Smooth muscle cell (in vitro differentiated cells): ENCODE measurements at regions not wholly inside any gene's neighbourhood (a gene's known extent, or its start where the extent isn't known, plus 50 kb on each side); places are given as distances from the start of the nearest gene placed in this dataset.
A peak's percentile ranks its signal among the peaks of the same experiment; 100 is the strongest.

ENCODE experiments used
- DNase-seq: peaks from one replicate; lab custom pipeline; 2025; ENCODE audit not compliant: unreplicated experiment; lab: John Stamatoyannopoulos, UW
- H2AFZ ChIP-seq: fragments of 200-600 bp; sonication (generic); 2 replicates; pipeline ENCODE4 v1.6.0; 2016; ENCODE audit warnings: antibody characterized with exemption, low read depth, mild to moderate bottlenecking
- H3F3A ChIP-seq: fragments of 200-600 bp; sonication (generic); 2 replicates; pipeline ENCODE4 v1.6.0; 2017; ENCODE audit warnings: antibody characterized with exemption, low read depth
- H3K27ac ChIP-seq: fragments of 200-600 bp; sonication (generic); 2 replicates; pipeline ENCODE4 v1.5.1; 2016; ENCODE audit warnings: low read depth, mild to moderate bottlenecking
- H3K27me3 ChIP-seq: fragments of 200-600 bp; sonication (generic); 2 replicates; pipeline ENCODE4 v1.6.1; 2016; ENCODE audit warnings: low read depth, mild to moderate bottlenecking
- H3K36me3 ChIP-seq: fragments of 200-600 bp; sonication (generic); 2 replicates; pipeline ENCODE4 v1.5.1; 2016; ENCODE audit warnings: low read depth
- H3K4me1 ChIP-seq: fragments of 200-600 bp; sonication (generic); 2 replicates; pipeline ENCODE4 v1.5.1; 2016; ENCODE audit warnings: low read depth
- H3K4me2 ChIP-seq: fragments of 200-600 bp; sonication (generic); 2 replicates; pipeline ENCODE4 v1.6.0; 2016; ENCODE audit warnings: mild to moderate bottlenecking
- H3K4me3 ChIP-seq: fragments of 200-600 bp; sonication (generic); 2 replicates; pipeline ENCODE4 v1.5.1; 2016; ENCODE audit warnings: mild to moderate bottlenecking
- H3K79me2 ChIP-seq: fragments of 200-600 bp; sonication (generic); 2 replicates; pipeline ENCODE4 v1.6.0; 2016; ENCODE audit warnings: low read depth, mild to moderate bottlenecking
- H3K9ac ChIP-seq: fragments of 200-600 bp; sonication (generic); 2 replicates; pipeline ENCODE4 v1.6.0; 2016; ENCODE audit warnings: low read depth
- H3K9me3 ChIP-seq: fragments of 200-600 bp; sonication (generic); replicated peaks from 2 replicates; pipeline ENCODE4 v1.5.1; 2016; ENCODE audit warnings: low read depth
- H4K20me1 ChIP-seq: fragments of 200-600 bp; sonication (generic); 2 replicates; pipeline ENCODE4 v1.6.0; 2016; ENCODE audit warnings: low read depth
- WGBS: methylation state at CpG from one replicate; pipeline ENCODE4 v1.1.7; 2016; ENCODE audit warnings: low lambda C conversion rate; 5-methylcytosine and 5-hydroxymethylcytosine counted together
- TF ChIP-seq, protein P1 (sequence below): fragments of 200-600 bp; sonication (generic); IDR thresholded peaks from 2 replicates; pipeline ENCODE4 v1.5.1; 2017; ENCODE audit warnings: borderline replicate concordance, mild to moderate bottlenecking, antibody characterized with exemption; ENCODE audit not compliant: insufficient read depth, poor library complexity, severe bottlenecking

DNA sequence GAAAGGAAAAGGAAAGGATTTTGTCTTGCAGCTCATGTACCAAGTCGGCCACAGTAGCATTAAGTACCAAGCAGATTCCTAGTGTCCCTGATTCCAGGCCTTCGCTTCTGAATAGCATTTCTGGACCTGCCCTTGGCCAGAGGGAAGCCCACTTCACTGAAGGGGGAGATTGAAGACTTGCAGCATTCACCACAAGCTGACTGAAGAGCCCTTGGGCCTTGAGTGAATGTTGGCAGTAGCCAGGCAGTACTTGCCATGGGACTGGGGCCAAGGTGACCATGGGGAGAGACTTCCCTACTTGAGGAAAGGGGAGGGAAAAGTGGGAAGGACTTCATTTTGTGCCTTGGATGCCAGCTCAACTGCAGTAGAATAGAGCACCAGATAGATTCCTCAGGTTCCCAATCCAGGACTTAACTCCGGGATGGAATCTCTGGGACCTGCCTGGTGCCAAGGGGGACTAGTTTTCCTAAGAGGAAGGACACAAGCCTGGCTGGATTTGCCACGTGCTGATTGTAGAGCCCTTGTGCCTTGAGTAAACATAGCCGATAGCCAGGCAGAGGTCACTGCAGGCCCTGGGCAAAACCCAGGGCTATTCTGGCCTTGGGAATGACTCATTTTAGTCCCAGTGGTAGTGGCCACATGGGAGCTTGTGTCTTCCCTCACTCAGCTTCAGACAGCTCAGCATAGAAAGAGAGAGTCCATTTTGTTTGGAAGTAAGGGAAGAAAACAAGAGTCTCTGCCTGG lies 141.7 kb upstream of the KCND2 start:
- 83% methylated on average over 5 of the region's 5 CpGs for WGBS
- no peak overlapping the region for H3K27ac ChIP-seq
- H4K20me1 ChIP-seq: no peaks in the 10 kb centered on the region
- no peak overlapping the region for H3K9ac ChIP-seq
- no peak overlapping the region for H3K4me2 ChIP-seq
- TF ChIP-seq, protein P1, sequence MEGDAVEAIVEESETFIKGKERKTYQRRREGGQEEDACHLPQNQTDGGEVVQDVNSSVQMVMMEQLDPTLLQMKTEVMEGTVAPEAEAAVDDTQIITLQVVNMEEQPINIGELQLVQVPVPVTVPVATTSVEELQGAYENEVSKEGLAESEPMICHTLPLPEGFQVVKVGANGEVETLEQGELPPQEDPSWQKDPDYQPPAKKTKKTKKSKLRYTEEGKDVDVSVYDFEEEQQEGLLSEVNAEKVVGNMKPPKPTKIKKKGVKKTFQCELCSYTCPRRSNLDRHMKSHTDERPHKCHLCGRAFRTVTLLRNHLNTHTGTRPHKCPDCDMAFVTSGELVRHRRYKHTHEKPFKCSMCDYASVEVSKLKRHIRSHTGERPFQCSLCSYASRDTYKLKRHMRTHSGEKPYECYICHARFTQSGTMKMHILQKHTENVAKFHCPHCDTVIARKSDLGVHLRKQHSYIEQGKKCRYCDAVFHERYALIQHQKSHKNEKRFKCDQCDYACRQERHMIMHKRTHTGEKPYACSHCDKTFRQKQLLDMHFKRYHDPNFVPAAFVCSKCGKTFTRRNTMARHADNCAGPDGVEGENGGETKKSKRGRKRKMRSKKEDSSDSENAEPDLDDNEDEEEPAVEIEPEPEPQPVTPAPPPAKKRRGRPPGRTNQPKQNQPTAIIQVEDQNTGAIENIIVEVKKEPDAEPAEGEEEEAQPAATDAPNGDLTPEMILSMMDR: no peak
- no peaks in the 10 kb centered on the region for H3K4me1 ChIP-seq
- H3K4me3 ChIP-seq: no peak overlapping the region
- no peaks in the 10 kb centered on the region for H3K79me2 ChIP-seq
- no peaks in the 10 kb centered on the region for H3K36me3 ChIP-seq
- no peaks in the 10 kb centered on the region for H3K9me3 ChIP-seq
- no peak for DNase-seq
- H3K27me3 ChIP-seq: no peaks in the 10 kb centered on the region
- H3F3A ChIP-seq: no peaks in the 10 kb centered on the region
- H2AFZ ChIP-seq: no peak overlapping the region

DNA sequence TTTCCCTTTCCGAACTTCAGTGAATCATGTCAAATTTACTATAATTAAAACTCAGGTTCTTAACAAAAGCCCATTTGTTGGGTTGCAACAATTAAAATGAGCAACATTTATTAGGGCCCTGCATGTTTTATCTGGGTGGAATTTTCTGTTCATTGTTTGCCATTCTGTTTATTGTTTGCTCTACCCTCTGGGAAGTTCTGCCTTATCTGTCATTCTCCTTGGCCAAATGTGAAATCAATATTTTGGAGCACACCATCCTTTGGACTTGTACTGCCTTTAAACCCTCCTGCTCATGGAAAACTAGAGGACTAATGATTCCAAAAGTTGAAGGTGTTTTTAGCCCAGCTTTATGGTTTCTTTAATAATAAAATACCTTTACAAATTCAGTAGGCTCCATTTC lies 134.5 kb upstream of the KCND2 start:
- no peak overlapping the region for H3K27ac ChIP-seq
- H3K36me3 ChIP-seq: no peaks in the 10 kb centered on the region
- DNase-seq: no peak
- H3K27me3 ChIP-seq: no peaks in the 10 kb centered on the region
- H3K9me3 ChIP-seq: no peaks in the 10 kb centered on the region
- no peaks in the 10 kb centered on the region for H3K79me2 ChIP-seq
- WGBS: 91% methylated on average over 1 of the region's 1 CpG
- no peaks in the 10 kb centered on the region for H3F3A ChIP-seq
- H2AFZ ChIP-seq: no peak overlapping the region
- H3K4me2 ChIP-seq: no peak overlapping the region
- no peak overlapping the region for H3K4me3 ChIP-seq
- TF ChIP-seq, protein P1: no peak
- no peak overlapping the region for H3K9ac ChIP-seq
- no peaks in the 10 kb centered on the region for H3K4me1 ChIP-seq
- H4K20me1 ChIP-seq: no peaks in the 10 kb centered on the region

DNA sequence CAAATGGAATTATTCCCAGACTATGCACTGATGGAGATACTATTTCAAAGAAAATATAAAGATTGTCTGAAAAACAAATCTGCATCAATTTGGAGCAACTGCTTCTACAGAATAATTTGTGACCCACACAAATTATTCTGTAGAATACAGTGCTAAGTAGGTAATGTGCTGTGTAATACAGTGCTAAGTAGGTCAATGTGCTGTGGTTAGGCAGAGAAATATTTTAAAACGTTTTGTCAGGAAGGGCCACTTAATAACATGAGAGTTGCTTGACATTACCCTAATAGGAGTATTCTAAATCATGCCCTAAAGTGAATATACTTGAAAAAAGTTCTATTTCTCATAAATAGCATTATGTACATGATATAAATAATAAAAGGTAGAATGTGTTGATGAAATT lies 116.5 kb upstream of the KCND2 start:
- no peak for DNase-seq
- Histone ChIP-seq H3K27me3 (no peaks in the 10 kb centered on the region), H4K20me1 (no peaks in the 10 kb centered on the region), H3K4me2 (peak overlapping the region; percentile 2), H3K9me3 (no peaks in the 10 kb centered on the region), H3K4me3 (no peak overlapping the region), H3K4me1 (peaks cover 4% of the 10 kb centered on the region), H3K9ac (no peak overlapping the region), H3K36me3 (no peaks in the 10 kb centered on the region), H3K27ac (no peak overlapping the region), H3K79me2 (no peaks in the 10 kb centered on the region), H2AFZ (peak overlapping the region; percentile 43), H3F3A (no peaks in the 10 kb centered on the region)
- WGBS: 6% methylated on average over 1 of the region's 1 CpG
- TF ChIP-seq, protein P1: no peak

- H4K20me1 ChIP-seq: no peaks in the 10 kb centered on the region
- no peak overlapping the region for H3K9ac ChIP-seq
- no peaks in the 10 kb centered on the region for H3K36me3 ChIP-seq
- H3K27ac ChIP-seq: no peak overlapping the region
- H3K4me2 ChIP-seq: no peak overlapping the region
- peaks cover 4% of the 10 kb centered on the region for H3K4me1 ChIP-seq
- H3K9me3 ChIP-seq: no peaks in the 10 kb centered on the region
- WGBS: 36% methylated on average over 2 of the region's 2 CpGs
- no peak for DNase-seq
- H3K4me3 ChIP-seq: no peak overlapping the region
- no peaks in the 10 kb centered on the region for H3F3A ChIP-seq
- H3K79me2 ChIP-seq: no peaks in the 10 kb centered on the region
- TF ChIP-seq, protein P1: no peak
- H3K27me3 ChIP-seq: no peaks in the 10 kb centered on the region
- peak overlapping the region; percentile 55 for H2AFZ ChIP-seq
These were observed 112.8 kb upstream of the KCND2 start for GRCh38 chr7:120160166-120160565.
